ENCODE measurements at regions not wholly inside any gene's neighbourhood (a gene's known extent, or its start where the extent isn't known, plus 50 kb on each side); places are given as distances from the start of the nearest gene placed in this dataset.

- no peak for TF ChIP-seq CTCF (IDR thresholded peaks at IDR 0.05)
- TF ChIP-seq EZH2 (IDR thresholded peaks at IDR 0.05; ENCODE audit: borderline replicate concordance, insufficient read depth, low read depth, low read length, poor library complexity, severe bottlenecking): no peak
Measured at GRCh38 chr9:88934876-88935535, 56.3 kb upstream of the S1PR3 start.

Measured in B cell (primary cell).